Suprapubic skin (tissue), 4 donors: ENCODE measurements at regions not wholly inside any gene's neighbourhood (a gene's known extent, or its start where the extent isn't known, plus 50 kb on each side); places are given as distances from the start of the nearest gene placed in this dataset.

Experiments
- DNase-seq, 2 donors: peaks; one replicate each; pipeline ENCODE4 v3.0.0-alpha.2; 2019; ENCODE audit warnings: low spot score in 2 of 2
- H3K27ac ChIP-seq: fragments of 200-600 bp; sonication (generic); one replicate; pipeline ENCODE4 v1.5.1; 2019
- H3K27me3 ChIP-seq: fragments of 200-600 bp; sonication (generic); one replicate; pipeline ENCODE4 v1.5.1; 2019
- H3K36me3 ChIP-seq: fragments of 200-600 bp; sonication (generic); one replicate; pipeline ENCODE4 v1.5.1; 2019
- H3K4me1 ChIP-seq: fragments of 200-600 bp; sonication (generic); one replicate; pipeline ENCODE4 v1.5.1; 2019
- H3K4me3 ChIP-seq: fragments of 200-600 bp; sonication (generic); one replicate; pipeline ENCODE4 v1.5.1; 2019; ENCODE audit warnings: mild to moderate bottlenecking
- H3K9me3 ChIP-seq: fragments of 200-600 bp; sonication (generic); one replicate; pipeline ENCODE4 v1.5.1; 2019
- CTCF ChIP-seq, 2 donors: fragments of 200-600 bp in 1 of 2; fragments of 450-650 bp in 1 of 2; sonication (generic) in 1 of 2; IDR thresholded peaks; one replicate each; pipeline ENCODE4 v1.5.1; 2016 to 2019; ENCODE audit warnings: antibody characterized with exemption in 2 of 2, mild to moderate bottlenecking in 1 of 2, moderate library complexity in 1 of 2
- EP300 ChIP-seq: sonication (generic); formaldehyde crosslinking; IDR thresholded peaks from one replicate; pipeline ENCODE4 v1.6.1; 2017; ENCODE audit warnings: antibody characterized with exemption
- POLR2A ChIP-seq, 2 donors: fragments of 450-650 bp; IDR thresholded peaks; one replicate each; pipeline ENCODE4 v1.6.1; 2017; ENCODE audit warnings: antibody characterized with exemption in 2 of 2, mild to moderate bottlenecking in 2 of 2, moderate library complexity in 2 of 2
- POLR2AphosphoS5 ChIP-seq, 3 donors: sonication (generic); formaldehyde crosslinking; IDR thresholded peaks; one replicate each; pipeline ENCODE4 v1.6.1; 2017; ENCODE audit warnings: antibody characterized with exemption in 3 of 3
- WGBS: methylation state at CpG from one replicate; pipeline ENCODE4 v1.1.5; 2018; 5-methylcytosine and 5-hydroxymethylcytosine counted together

- no peaks in the 10 kb centered on the region for H3K4me1 ChIP-seq
- WGBS = 78% methylated on average over 1 of the region's 1 CpG
- no peak for TF ChIP-seq CTCF (IDR thresholded peaks at IDR 0.05)
- no peak for TF ChIP-seq EP300
- no peak for TF ChIP-seq POLR2AphosphoS5 (IDR thresholded peaks at IDR 0.05)
- TF ChIP-seq POLR2A (IDR thresholded peaks at IDR 0.05) = no peak
Measured at GRCh38 chr1:69506721-69507120, 61.0 kb upstream of the LRRC7 start.

GRCh38 chr1:69510026-69510425, 57.7 kb upstream of the LRRC7 start:
- no peaks in the 10 kb centered on the region for H3K27me3 ChIP-seq
- H3K9me3 ChIP-seq = no peaks in the 10 kb centered on the region
- H3K4me1 ChIP-seq = no peaks in the 10 kb centered on the region
- no peak overlapping the region for H3K4me3 ChIP-seq
- H3K27ac ChIP-seq = no peak overlapping the region
- TF ChIP-seq POLR2A (IDR thresholded peaks at IDR 0.05) (no peak), POLR2AphosphoS5 (IDR thresholded peaks at IDR 0.05) (no peak), CTCF (IDR thresholded peaks at IDR 0.05) (no peak), EP300 (no peak)
- no peak for DNase-seq
- no peaks in the 10 kb centered on the region for H3K36me3 ChIP-seq
- 73% methylated on average over 1 of the region's 1 CpG for WGBS

More at GRCh38 chr1:69506721-69507120, 61.0 kb upstream of the LRRC7 start:
- H3K9me3 ChIP-seq = no peaks in the 10 kb centered on the region
- DNase-seq = no peak
- H3K36me3 ChIP-seq = no peaks in the 10 kb centered on the region
- H3K27ac ChIP-seq = no peak overlapping the region
- H3K4me3 ChIP-seq = no peak overlapping the region
- no peaks in the 10 kb centered on the region for H3K27me3 ChIP-seq

- TF ChIP-seq POLR2AphosphoS5 (IDR thresholded peaks at IDR 0.05) (no peak), CTCF (IDR thresholded peaks at IDR 0.05) (no peak), EP300 (no peak), POLR2A (IDR thresholded peaks at IDR 0.05) (no peak)
- Histone ChIP-seq H3K9me3 (no peaks in the 10 kb centered on the region), H3K27me3 (no peaks in the 10 kb centered on the region), H3K4me1 (no peaks in the 10 kb centered on the region), H3K27ac (no peak overlapping the region), H3K36me3 (no peaks in the 10 kb centered on the region), H3K4me3 (no peak overlapping the region)
- no peak for DNase-seq
- WGBS = 68% methylated on average over 1 of the region's 1 CpG
Measured at GRCh38 chr1:69511426-69512192, 56.1 kb upstream of the LRRC7 start.

- Histone ChIP-seq H3K27ac (no peak overlapping the region), H3K9me3 (no peaks in the 10 kb centered on the region), H3K4me1 (no peaks in the 10 kb centered on the region), H3K27me3 (no peaks in the 10 kb centered on the region), H3K4me3 (no peak overlapping the region), H3K36me3 (no peaks in the 10 kb centered on the region)
- TF ChIP-seq POLR2AphosphoS5 (IDR thresholded peaks at IDR 0.05) (no peak), POLR2A (IDR thresholded peaks at IDR 0.05) (no peak), EP300 (no peak), CTCF (IDR thresholded peaks at IDR 0.05) (no peak)
- no peak for DNase-seq
Measured at GRCh38 chr1:69513601-69514000, 54.1 kb upstream of the LRRC7 start.
